ENCODE measurements at regions not wholly inside any gene's neighbourhood (a gene's known extent, or its start where the extent isn't known, plus 50 kb on each side); places are given as distances from the start of the nearest gene placed in this dataset.

GRCh38 chr2:194917519-194917918 lies 739.5 kb upstream of the SLC39A10 start:
- no peak for TF ChIP-seq CTCF (IDR thresholded peaks at IDR 0.05)
- Mint-ChIP-seq H3K27me3 (ENCODE audit: low read depth, poor library complexity) (no peaks in the 10 kb centered on the region), H3K4me1 (no peaks in the 10 kb centered on the region), H3K27ac (no peak overlapping the region), H3K36me3 (ENCODE audit: low read depth) (no peaks in the 10 kb centered on the region), H3K4me3 (no peak overlapping the region), H3K9me3 (no peaks in the 10 kb centered on the region)
- no peak for DNase-seq

GRCh38 chr2:194915485-194915884 lies 741.5 kb upstream of the SLC39A10 start:
- TF ChIP-seq CTCF (IDR thresholded peaks at IDR 0.05), result no peak
- DNase-seq, result no peak
- Mint-ChIP-seq H3K4me3 (no peak overlapping the region), H3K27me3 (ENCODE audit: low read depth, poor library complexity) (no peaks in the 10 kb centered on the region), H3K27ac (no peak overlapping the region), H3K36me3 (ENCODE audit: low read depth) (no peaks in the 10 kb centered on the region), H3K9me3 (no peaks in the 10 kb centered on the region), H3K4me1 (no peaks in the 10 kb centered on the region)

GRCh38 chr2:194907569-194907968 lies 749.5 kb upstream of the SLC39A10 start:
- H3K4me3 Mint-ChIP-seq, result no peak overlapping the region
- H3K9me3 Mint-ChIP-seq, result peaks cover 4% of the 10 kb centered on the region
- no peak overlapping the region for H3K27ac Mint-ChIP-seq
- no peaks in the 10 kb centered on the region for H3K36me3 Mint-ChIP-seq (ENCODE audit: low read depth)
- H3K4me1 Mint-ChIP-seq, result no peaks in the 10 kb centered on the region
- no peak for DNase-seq
- no peak for TF ChIP-seq CTCF (IDR thresholded peaks at IDR 0.05)
- H3K27me3 Mint-ChIP-seq (ENCODE audit: low read depth, poor library complexity), result no peaks in the 10 kb centered on the region

- Mint-ChIP-seq H3K27ac (no peak overlapping the region), H3K4me1 (no peaks in the 10 kb centered on the region), H3K27me3 (ENCODE audit: low read depth, poor library complexity) (no peaks in the 10 kb centered on the region), H3K4me3 (no peak overlapping the region), H3K9me3 (no peaks in the 10 kb centered on the region), H3K36me3 (ENCODE audit: low read depth) (no peaks in the 10 kb centered on the region)
- TF ChIP-seq CTCF (IDR thresholded peaks at IDR 0.05), result no peak
- DNase-seq, result no peak
Measured at GRCh38 chr2:194896871-194897270, 760.2 kb upstream of the SLC39A10 start.

- Mint-ChIP-seq H3K36me3 (ENCODE audit: low read depth) (no peaks in the 10 kb centered on the region), H3K27ac (no peak overlapping the region), H3K4me3 (no peak overlapping the region), H3K27me3 (ENCODE audit: low read depth, poor library complexity) (peaks cover 1% of the 10 kb centered on the region), H3K4me1 (no peaks in the 10 kb centered on the region), H3K9me3 (no peaks in the 10 kb centered on the region)
- no peak for DNase-seq
- TF ChIP-seq CTCF (IDR thresholded peaks at IDR 0.05), result no peak
Measured at GRCh38 chr2:194883711-194884110, 773.3 kb upstream of the SLC39A10 start.

DNA sequence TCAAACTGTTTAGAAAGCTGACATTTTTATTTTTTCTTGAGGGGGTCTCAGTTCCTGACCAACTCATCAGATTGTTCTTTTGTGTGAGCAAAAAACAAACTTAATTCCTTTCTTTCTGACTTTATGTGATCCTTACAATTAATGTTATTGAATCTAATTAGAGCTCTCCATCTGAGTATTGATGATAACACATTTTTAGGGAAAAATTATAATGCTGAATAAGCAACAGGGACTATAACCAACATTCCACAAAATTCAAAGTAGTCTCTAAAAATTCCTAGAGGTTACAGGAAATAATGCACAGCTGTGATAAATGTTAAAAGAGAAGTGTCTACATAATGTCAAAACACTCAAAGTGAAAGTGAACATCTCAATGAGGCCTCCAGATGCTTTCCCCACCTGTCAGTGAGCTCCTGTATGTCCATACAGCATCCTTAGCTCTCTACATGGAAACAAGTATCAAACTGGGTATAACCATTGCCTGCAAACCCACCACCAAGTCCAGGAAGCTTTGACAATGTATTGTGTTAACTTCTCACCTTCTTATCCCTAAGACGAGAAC lies 786.0 kb upstream of the SLC39A10 start:
- Mint-ChIP-seq H3K4me1 (no peaks in the 10 kb centered on the region), H3K36me3 (ENCODE audit: low read depth) (no peaks in the 10 kb centered on the region), H3K9me3 (no peaks in the 10 kb centered on the region), H3K4me3 (no peak overlapping the region), H3K27ac (no peak overlapping the region), H3K27me3 (ENCODE audit: low read depth, poor library complexity) (no peaks in the 10 kb centered on the region)
- TF ChIP-seq CTCF (IDR thresholded peaks at IDR 0.05), result no peak
- DNase-seq, result no peak
